ENCODE measurements at regions not wholly inside any gene's neighbourhood (a gene's known extent, or its start where the extent isn't known, plus 50 kb on each side); places are given as distances from the start of the nearest gene placed in this dataset.

DNA sequence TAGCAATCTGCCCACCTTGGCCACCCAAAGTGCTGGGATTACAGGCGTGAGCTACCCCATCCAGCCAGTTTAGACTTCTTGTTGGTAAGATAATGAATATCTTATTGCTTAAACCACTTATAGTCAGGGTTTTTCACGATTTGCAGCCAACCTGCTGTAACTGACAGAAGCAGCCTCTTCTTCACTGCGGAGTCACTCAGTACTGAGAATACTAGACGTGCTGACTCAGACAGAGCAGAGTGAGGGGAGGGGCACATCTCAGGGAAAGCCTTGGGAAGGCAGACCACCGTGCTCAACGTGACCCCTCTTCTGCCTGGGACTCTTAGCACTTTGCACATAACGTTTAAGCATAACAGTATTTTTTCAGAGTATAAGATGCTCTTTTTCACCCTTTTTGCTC, 74.3 kb upstream of the ARHGEF7 start:
- no peak overlapping the region for H3K9ac ChIP-seq (ENCODE audit: insufficient read depth in 1 of 2, low read length in 2 of 2)
- no peak for ATAC-seq (ENCODE audit: insufficient read depth, low FRiP score)
- DNase-seq, result no peak
- H3K4me1 ChIP-seq (ENCODE audit: control insufficient read depth in 5 of 5, insufficient read depth in 5 of 5, low read length in 5 of 5), result peaks cover 0 to 5% (median 3%) of the 10 kb centered on the region in 5 donors
- H3K27ac ChIP-seq (ENCODE audit: low read depth in 1 of 2, low read length in 1 of 2), result no peak overlapping the region
- WGBS, 2 donors, result 59 to 74% methylated on average over 7 of the region's 7 CpGs
- H3K36me3 ChIP-seq (ENCODE audit: control insufficient read depth in 4 of 4, insufficient read depth in 4 of 4, low read length in 4 of 4), result no peaks in the 10 kb centered on the region
- TF ChIP-seq, protein P1, sequence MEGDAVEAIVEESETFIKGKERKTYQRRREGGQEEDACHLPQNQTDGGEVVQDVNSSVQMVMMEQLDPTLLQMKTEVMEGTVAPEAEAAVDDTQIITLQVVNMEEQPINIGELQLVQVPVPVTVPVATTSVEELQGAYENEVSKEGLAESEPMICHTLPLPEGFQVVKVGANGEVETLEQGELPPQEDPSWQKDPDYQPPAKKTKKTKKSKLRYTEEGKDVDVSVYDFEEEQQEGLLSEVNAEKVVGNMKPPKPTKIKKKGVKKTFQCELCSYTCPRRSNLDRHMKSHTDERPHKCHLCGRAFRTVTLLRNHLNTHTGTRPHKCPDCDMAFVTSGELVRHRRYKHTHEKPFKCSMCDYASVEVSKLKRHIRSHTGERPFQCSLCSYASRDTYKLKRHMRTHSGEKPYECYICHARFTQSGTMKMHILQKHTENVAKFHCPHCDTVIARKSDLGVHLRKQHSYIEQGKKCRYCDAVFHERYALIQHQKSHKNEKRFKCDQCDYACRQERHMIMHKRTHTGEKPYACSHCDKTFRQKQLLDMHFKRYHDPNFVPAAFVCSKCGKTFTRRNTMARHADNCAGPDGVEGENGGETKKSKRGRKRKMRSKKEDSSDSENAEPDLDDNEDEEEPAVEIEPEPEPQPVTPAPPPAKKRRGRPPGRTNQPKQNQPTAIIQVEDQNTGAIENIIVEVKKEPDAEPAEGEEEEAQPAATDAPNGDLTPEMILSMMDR (IDR thresholded peaks at IDR 0.05; ENCODE audit: control extremely low read depth, extremely low read depth), result no peak
- no peak overlapping the region for H3K4me3 ChIP-seq
- H3K9me3 ChIP-seq (ENCODE audit: control insufficient read depth in 4 of 4, insufficient read depth in 3 of 4, low read length in 3 of 4), result peaks cover 0 to 5% (median 0%) of the 10 kb centered on the region in 4 donors
- peaks cover 0 to 5% (median 0%) of the 10 kb centered on the region in 3 donors for H3K27me3 ChIP-seq (ENCODE audit: control insufficient read depth in 3 of 3, insufficient read depth in 3 of 3, low read length in 2 of 3)

DNA sequence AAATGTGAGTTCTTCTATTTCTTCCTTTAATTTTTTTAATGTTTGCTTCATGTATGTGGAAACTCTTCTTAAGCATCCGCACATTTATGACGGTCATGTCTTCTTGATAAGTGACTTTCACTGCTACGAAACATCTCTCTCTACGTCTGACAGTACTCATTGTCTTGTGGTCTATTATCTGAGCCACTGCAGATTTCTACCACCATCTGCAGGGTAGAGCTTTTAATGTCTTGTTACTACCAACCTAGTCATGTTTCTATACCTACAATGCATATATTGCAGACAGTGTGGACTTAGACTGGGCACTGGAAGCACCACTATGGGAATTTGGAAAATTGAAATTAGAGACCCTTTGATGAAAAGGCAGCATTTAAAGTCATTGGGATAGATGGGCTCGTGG, 75.4 kb upstream of the ARHGEF7 start:
- Histone ChIP-seq H3K9ac (ENCODE audit: insufficient read depth in 1 of 2, low read length in 2 of 2) (no peak overlapping the region), H3K9me3 (ENCODE audit: control insufficient read depth in 4 of 4, insufficient read depth in 3 of 4, low read length in 3 of 4) (peaks cover 0 to 5% (median 0%) of the 10 kb centered on the region in 4 donors), H3K27me3 (ENCODE audit: control insufficient read depth in 3 of 3, insufficient read depth in 3 of 3, low read length in 2 of 3) (peaks cover 0 to 5% (median 0%) of the 10 kb centered on the region in 3 donors), H3K4me1 (ENCODE audit: control insufficient read depth in 5 of 5, insufficient read depth in 5 of 5, low read length in 5 of 5) (peaks cover 0 to 5% (median 3%) of the 10 kb centered on the region in 5 donors), H3K36me3 (ENCODE audit: control insufficient read depth in 4 of 4, insufficient read depth in 4 of 4, low read length in 4 of 4) (no peaks in the 10 kb centered on the region), H3K4me3 (no peak overlapping the region), H3K27ac (ENCODE audit: low read depth in 1 of 2, low read length in 1 of 2) (no peak overlapping the region)
- WGBS, 2 donors, result 80 to 83% methylated on average over 5 of the region's 5 CpGs
- DNase-seq (no peak), ATAC-seq (ENCODE audit: insufficient read depth, low FRiP score) (no peak)
- TF ChIP-seq, protein P1 (IDR thresholded peaks at IDR 0.05; ENCODE audit: control extremely low read depth, extremely low read depth), result no peak

DNA sequence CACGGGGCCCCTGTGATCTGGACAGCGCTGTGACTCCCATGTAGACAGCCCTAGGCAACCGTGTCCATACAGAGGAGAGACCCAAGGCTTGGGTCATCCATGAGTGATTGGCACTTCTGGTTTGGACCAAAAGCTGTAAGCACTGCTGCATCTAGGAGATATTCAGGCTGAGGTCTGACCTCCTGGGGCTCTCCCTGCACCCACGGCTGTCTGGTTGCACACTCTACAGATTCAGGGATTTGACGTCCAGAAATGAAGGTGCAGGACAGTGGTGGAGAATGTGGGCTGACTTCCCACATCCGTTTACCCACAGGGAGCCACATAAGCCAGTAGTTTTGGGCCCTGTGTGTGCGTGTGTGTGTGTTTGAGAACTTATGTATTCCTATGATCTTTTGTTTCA, 76.2 kb upstream of the ARHGEF7 start:
- DNase-seq (no peak), ATAC-seq (ENCODE audit: insufficient read depth, low FRiP score) (no peak)
- Histone ChIP-seq H3K27me3 (ENCODE audit: control insufficient read depth in 3 of 3, insufficient read depth in 3 of 3, low read length in 2 of 3) (peaks cover 0 to 5% (median 0%) of the 10 kb centered on the region in 3 donors), H3K27ac (ENCODE audit: low read depth in 1 of 2, low read length in 1 of 2) (no peak overlapping the region), H3K36me3 (ENCODE audit: control insufficient read depth in 4 of 4, insufficient read depth in 4 of 4, low read length in 4 of 4) (no peaks in the 10 kb centered on the region), H3K4me1 (ENCODE audit: control insufficient read depth in 5 of 5, insufficient read depth in 5 of 5, low read length in 5 of 5) (peaks cover 0 to 4% (median 0%) of the 10 kb centered on the region in 5 donors), H3K4me3 (no peak overlapping the region), H3K9ac (ENCODE audit: insufficient read depth in 1 of 2, low read length in 2 of 2) (no peak overlapping the region), H3K9me3 (ENCODE audit: control insufficient read depth in 4 of 4, insufficient read depth in 3 of 4, low read length in 3 of 4) (no peaks in the 10 kb centered on the region)
- TF ChIP-seq, protein P1 (IDR thresholded peaks at IDR 0.05; ENCODE audit: control extremely low read depth, extremely low read depth), result no peak
- WGBS, 2 donors, result 78 to 81% methylated on average over 7 of the region's 7 CpGs

DNA sequence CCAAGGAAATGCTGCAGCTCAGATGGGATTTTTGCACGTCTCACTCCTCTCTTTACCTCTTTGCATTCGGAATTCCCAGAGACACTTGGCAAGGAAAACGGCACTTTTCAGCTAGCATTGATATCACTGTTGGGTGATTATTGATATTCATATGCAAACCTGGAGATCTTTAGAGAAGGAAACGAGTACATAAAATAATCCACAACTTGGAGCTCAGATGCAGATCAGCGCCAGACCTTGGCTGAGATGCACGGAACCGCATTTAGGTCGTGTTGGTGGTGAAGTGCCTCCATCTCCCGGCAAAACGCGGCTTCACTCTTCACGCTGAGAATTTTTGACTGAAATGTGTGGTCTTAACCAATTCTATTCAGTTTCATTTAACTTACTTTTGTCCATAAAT, 77.2 kb upstream of the ARHGEF7 start:
- no peak for DNase-seq
- Histone ChIP-seq H3K9me3 (ENCODE audit: control insufficient read depth in 4 of 4, insufficient read depth in 3 of 4, low read length in 3 of 4) (no peaks in the 10 kb centered on the region), H3K9ac (ENCODE audit: insufficient read depth in 1 of 2, low read length in 2 of 2) (no peak overlapping the region), H3K4me3 (no peak overlapping the region), H3K27me3 (ENCODE audit: control insufficient read depth in 3 of 3, insufficient read depth in 3 of 3, low read length in 2 of 3) (peaks cover 0 to 5% (median 0%) of the 10 kb centered on the region in 3 donors), H3K4me1 (ENCODE audit: control insufficient read depth in 5 of 5, insufficient read depth in 5 of 5, low read length in 5 of 5) (peaks cover 0 to 3% (median 0%) of the 10 kb centered on the region in 5 donors), H3K36me3 (ENCODE audit: control insufficient read depth in 4 of 4, insufficient read depth in 4 of 4, low read length in 4 of 4) (no peaks in the 10 kb centered on the region), H3K27ac (ENCODE audit: low read depth in 1 of 2, low read length in 1 of 2) (no peak overlapping the region)
- TF ChIP-seq, protein P1 (IDR thresholded peaks at IDR 0.05; ENCODE audit: control extremely low read depth, extremely low read depth), result no peak
- no peak for ATAC-seq (ENCODE audit: insufficient read depth, low FRiP score)
- 68 to 74% methylated on average over 12 of the region's 12 CpGs for WGBS, 2 donors

Measured in lung (tissue), 11 donors.